GM19372 (cell line): ENCODE measurements at regions not wholly inside any gene's neighbourhood (a gene's known extent, or its start where the extent isn't known, plus 50 kb on each side); places are given as distances from the start of the nearest gene placed in this dataset.

ENCODE experiments used
- ATAC-seq: cut with Tn5 transposase; IDR thresholded peaks from one replicate; pipeline ENCODE4 v1.9.1; 2021; ENCODE audit warnings: mild to moderate bottlenecking, low read depth, moderate library complexity; ENCODE audit not compliant: unreplicated experiment

- ATAC-seq: no peak
Measured at GRCh38 chr7:96416116-96416515, 94.2 kb upstream of the SLC25A13 start.

GRCh38 chr7:96415293-96415940, 93.5 kb upstream of the SLC25A13 start:
- ATAC-seq: no peak

GRCh38 chr7:96414931-96415292, 93.0 kb upstream of the SLC25A13 start:
- peak; percentile 90 for ATAC-seq

- no peak for ATAC-seq
Measured at GRCh38 chr7:96410126-96410839, 88.4 kb upstream of the SLC25A13 start.

- ATAC-seq: no peak
Measured at GRCh38 chr7:96408881-96409280, 87.0 kb upstream of the SLC25A13 start.

GRCh38 chr7:96407427-96407826, 85.5 kb upstream of the SLC25A13 start:
- ATAC-seq: no peak

GRCh38 chr7:96402913-96403312, 81.0 kb upstream of the SLC25A13 start:
- no peak for ATAC-seq

- no peak for ATAC-seq
Measured at GRCh38 chr7:96401200-96401599, 79.3 kb upstream of the SLC25A13 start.

GRCh38 chr7:96400518-96400917, 78.6 kb upstream of the SLC25A13 start:
- ATAC-seq: no peak

- ATAC-seq: no peak
Measured at GRCh38 chr7:96400001-96400400, 78.1 kb upstream of the SLC25A13 start.

GRCh38 chr7:96397936-96398598, 76.2 kb upstream of the SLC25A13 start:
- no peak for ATAC-seq

- no peak for ATAC-seq
Measured at GRCh38 chr7:96388620-96389383, 66.9 kb upstream of the SLC25A13 start.

- ATAC-seq: no peak
Measured at GRCh38 chr7:96388166-96388565, 66.3 kb upstream of the SLC25A13 start.

GRCh38 chr7:96380111-96380512, 58.2 kb upstream of the SLC25A13 start:
- no peak for ATAC-seq

GRCh38 chr7:96377399-96377798, 55.5 kb upstream of the SLC25A13 start:
- ATAC-seq: no peak
